ENCODE measurements at regions not wholly inside any gene's neighbourhood (a gene's known extent, or its start where the extent isn't known, plus 50 kb on each side); places are given as distances from the start of the nearest gene placed in this dataset.
"Not testable (repeated sequence)": the region's sequence is repeated elsewhere in the genome, so short reads cannot be mapped to it uniquely, and the experiment has no call there.

DNA sequence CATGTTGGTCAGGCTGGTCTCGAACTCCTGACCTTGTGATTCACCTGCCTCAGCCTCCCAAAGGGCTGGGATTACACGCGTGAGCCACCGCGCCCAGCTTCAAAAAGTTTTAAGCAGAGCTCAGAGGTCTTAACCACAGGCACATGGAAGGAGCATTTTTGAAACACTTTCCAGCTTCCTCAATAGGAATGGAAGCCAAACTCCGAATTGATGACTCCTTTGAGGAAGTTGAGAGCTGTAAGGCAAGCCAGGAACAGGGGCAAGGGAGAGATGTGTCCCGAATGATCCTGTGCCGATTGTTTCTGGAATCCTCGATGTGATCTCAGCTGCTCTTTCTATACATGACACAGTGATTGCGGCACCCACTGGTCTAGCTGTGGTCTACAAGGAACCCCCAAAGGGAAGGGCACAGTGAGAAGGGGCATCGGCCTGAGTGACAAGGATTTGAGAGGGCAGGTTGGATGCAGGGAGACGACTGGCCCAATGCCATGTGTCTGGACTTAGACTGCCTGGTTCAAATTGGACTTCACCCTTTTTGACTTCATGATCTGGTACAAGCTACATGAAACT lies 116.2 kb downstream of the ADRA2C start:
- DNase-seq, result not testable (repeated sequence)

DNA sequence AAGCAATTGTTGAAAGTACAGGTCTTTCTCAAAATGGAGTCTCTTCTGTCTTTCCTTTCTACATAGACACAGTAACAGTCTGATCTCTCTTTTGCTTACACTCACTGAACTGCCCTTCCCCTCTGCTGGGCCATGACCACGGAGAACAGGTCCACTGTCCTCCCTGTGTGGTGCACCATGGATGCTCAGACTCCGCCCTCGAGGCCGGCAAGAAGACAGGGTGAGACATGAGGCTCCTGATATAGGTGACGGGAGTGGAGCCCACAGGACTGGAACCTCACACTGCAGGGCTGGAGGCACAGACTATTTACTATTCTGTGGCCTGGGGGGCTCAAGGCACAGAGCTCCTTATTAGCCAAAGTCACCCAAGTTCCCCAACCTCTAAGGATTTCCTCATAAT lies 118.1 kb downstream of the ADRA2C start:
- not testable (repeated sequence) for DNase-seq

DNA sequence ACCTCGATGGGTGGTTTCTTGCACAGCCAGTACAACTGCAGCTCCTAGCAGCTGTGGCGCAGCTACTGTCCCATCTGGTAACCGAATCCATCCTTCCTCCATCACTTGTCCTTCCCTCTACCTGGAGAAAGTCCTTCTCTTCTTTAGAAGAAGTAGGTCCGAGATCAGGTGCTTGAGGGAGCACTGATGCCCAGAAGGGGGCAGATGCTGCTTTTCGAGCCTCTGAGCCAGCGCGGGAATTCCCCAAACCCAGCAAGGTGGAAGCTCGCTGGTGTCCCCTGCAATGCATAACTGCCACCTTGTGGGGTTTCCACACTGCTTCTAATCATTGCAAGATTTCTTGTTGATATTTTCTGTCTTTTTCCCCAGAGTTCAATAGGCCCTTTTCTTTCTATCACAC lies 127.4 kb downstream of the ADRA2C start:
- not testable (repeated sequence) for DNase-seq

DNA sequence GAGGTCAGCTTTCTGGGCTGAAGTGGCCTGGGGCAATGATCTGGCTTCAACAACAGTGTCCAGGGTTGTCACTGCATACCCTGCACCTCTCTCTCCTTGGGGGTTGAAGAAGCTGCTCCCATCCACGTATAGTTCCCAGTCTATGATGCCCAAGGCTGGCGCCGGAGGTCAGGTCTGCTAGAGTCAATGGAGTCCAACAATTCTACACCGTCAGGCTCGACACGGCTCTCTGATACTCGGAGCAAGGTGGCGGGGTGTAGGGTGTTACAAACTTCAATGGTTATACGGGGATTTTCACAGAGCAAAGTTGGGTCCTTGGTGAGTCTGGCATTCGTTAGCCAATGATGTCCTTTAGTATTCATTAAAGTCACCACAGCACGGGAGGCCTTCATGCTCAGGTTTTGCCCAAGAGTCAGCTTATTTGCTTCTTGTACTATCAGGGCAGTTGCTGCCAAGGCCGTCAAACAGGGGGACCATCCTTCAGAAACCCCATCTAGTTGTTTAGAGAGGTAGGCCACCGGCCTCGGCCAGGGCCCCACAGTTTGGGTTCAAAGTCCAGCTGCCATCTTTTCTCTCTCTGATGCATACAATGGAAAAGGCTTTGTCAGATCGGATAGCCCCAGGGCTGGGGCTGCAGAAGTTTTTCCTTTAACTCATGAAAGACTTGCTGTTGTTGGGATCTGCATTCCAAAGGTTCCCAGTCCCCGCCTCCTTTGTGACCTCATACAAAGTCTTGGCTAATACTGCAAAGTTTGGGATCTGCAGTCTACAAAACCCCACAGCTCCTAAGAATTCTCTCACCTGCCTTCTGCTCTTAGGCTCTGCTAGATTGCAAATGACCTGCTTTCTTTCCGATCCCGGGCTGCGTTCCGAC lies 128.1 kb downstream of the ADRA2C start:
- DNase-seq, result not testable (repeated sequence)

DNA sequence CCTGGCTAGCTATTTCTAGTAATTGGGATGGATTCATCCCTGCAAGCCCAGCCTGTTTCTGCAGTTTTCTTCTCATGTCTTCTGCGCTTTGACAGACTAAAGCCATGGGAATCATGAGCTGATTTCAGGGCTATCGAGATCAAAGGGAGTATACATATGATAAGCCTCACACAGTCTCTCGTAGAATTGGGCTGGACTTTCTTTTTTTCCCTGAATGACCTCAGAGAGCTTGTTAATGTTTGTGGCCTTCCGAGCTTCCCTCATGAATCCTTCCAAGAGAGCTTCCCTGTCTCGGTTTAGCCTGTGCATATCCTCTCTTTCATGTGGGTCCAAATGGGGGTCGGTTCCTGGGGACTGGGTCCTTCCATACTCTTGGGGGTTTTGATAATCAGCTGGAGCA lies 130.3 kb downstream of the ADRA2C start:
- DNase-seq, result no peak

DNA sequence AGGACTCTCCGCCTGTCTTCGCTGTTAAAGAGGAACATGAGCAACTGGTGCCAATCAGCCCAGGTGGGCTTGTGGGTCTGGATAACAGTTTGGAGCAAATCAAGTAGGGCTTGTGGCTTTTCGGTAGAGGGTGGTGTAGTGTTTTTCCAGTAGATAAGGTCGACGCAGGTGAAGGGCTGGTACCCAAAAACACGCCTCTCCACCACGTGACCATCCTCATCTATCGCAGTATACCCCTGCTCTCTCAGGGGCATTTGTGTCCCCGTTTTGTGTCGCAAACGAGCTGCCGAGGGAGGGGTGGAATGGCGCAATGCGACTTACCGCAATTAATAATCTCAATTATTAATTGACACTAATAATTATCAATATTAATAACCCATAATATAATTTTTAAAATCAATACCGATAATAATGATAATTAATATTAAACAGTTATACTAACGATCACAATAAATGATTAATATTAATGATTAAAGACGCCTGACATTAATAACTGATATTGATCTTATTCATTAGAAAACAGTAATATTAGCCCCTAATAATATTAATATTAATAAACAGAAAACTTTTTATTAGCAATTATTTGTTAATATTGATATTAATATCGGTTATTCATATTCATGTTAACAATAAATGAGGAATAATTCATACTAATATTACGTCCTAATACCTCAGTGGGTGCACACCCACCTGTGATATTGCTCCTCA lies 130.8 kb downstream of the ADRA2C start:
- not testable (repeated sequence) for DNase-seq

DNA sequence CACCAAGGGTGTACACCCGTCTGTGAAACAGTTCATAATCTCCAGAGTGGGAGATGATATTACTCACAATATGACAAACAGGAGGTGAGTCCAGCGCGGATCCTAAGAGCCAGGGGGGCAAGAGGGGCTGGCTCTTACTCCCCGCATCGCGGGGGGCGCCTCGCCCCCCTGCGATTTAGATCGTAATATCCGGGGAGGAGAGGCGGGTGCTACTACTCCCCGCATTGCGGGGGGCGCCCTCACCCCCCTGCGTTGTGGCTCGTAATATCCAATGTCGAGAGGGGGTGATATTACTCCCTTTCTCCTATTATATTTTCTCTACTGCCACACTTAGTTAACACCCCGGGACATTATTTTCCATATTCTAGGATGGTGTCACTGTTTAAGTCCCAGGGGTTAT lies 131.9 kb downstream of the ADRA2C start:
- DNase-seq, result no peak

DNA sequence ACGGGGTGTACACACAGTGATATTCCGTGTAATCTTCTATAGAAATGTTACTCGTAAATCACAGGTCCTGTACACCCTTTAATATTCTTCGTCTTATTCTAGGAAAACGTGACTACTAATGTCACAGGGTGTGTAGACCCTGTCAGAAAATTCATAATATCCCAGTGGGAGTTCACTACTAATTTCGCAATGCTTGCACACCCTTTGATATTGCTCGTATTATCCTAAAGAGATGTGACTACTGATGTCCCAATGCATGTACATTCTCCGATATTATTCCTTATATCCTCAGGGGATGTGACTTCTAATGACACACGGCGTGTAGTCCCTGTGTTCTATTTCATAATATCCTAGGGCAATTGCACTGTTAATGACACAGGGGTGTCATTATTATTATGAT lies 132.7 kb downstream of the ADRA2C start:
- DNase-seq, result not testable (repeated sequence)

DNA sequence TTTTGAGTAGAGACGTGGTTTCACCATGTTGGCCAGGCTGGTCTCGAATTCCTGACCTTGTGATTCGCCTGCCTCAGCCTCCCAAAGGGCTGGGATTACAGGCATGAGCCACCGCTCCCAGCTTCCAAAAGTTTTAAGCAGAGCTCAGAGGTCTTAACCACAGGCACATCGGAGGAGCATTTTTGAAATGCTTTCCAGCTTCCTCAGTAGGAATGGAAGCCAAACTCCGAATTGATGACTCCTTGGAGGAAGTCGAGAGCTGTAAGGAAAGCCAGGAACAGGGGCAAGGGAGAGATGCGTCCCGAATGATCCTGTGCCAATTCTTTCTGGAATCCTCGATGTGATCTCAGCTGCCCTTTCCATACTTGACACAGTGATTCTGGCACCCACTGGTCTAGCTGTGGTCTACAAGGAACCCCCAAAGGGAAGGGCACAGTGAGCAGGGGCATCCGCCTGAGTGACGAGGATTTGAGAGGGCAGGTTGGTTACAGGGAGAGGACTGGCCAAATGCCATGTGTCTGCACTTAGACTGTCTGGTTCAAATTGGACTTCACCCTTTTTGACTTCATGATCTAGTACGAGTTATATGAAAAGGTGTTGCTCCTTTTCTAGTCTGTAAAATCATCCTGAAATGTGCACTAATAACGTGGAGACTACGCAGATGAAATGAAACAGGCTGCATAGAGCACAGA lies 138.2 kb downstream of the ADRA2C start:
- not testable (repeated sequence) for DNase-seq

DNA sequence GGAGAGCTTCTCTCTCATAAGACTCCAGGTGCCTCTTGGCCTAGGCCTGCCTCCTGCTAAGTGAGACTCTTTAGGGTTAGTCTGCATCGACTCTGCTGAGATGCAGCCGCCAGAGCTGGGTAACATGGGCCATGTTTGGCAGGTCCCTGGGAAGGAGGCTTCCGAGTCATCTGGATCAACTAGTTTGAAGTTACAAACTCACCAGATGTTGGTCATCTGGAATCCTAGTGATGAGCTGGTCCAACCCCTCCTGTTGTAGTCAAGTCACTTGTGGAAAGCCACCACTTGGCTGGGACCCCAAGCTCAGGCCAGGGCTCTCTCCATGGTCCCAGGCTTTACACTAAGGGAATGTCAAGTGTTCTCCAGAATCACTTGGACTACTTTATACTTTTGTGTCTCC lies 143.4 kb downstream of the ADRA2C start:
- not testable (repeated sequence) for DNase-seq

DNA sequence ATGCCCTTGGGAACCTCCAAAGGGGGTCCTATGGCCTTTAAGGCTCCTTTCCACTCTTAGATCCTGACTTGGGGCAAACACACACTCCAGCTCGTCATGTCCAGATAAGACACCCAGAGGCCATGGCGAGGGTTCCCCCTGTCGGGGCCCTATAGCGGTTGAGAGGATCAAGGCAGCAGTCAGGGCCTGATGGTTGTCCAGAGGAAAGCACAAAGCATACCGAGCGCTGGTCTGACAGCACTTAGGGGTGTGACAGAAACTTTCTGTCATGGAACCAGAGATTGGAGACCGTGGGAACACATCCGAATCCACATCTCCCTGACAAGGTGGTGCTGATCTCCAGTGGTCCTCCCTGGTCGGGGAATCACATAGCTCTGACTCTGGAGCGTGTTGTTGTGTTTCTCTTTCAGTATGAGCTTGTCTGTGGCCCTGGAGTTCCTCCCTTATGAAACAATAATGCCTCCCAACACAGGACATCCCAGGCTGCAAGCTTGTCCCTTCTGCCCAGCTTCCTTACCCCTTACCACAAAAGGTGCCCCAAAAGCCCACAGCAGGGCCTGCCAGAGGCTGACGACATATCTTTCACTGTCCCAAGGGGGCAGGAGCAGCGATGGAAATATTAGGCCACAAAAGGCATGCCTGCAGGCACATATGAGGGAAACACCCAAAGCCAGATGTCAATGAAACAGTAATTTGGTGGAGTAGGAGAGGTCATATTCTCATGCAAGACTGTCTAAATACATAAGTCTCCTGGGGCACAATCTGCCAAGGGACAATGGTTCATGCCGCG lies 144.2 kb downstream of the ADRA2C start:
- not testable (repeated sequence) for DNase-seq

DNA sequence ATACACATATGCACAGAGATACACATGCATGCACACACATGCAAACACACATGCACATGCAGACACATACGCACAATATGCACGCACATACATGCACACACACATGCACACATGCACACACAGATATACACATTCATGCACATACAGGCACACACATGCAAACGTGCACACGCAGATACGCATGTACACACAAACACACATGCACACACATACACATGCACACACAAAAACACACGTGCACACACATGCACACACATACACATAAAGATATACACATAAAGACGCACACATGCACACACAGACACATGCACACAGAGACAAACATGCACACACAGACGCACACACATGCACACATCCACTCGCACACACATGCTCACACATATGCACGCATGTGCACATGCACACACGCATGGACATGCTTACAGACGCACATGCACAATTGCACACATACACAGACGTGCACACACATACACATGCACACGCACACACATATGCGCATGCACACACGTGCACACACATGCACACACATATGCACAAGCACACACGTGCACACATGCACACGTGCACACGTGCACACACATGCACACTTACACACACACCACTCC lies 145.2 kb downstream of the ADRA2C start:
- DNase-seq, result no peak

DNA sequence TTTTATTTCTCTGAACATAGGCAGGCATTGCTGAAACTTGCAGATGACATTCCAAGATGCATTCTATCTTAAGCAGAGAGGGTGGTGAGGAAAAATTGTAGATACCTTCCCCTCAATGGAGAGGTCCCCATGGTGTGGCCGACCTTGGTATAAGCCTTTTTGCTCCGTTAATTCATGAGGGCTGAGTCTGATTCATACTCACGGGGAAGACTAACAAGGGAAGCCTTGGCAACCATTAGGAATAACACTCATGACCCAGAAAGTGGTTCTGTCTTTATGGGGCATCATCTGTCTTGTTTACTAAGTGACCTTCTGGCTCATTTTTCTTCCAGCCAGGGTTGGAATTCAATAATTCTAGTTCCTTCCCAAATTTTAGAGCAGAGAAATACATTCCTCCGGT lies 148.3 kb downstream of the ADRA2C start:
- DNase-seq, result not testable (repeated sequence)

DNA sequence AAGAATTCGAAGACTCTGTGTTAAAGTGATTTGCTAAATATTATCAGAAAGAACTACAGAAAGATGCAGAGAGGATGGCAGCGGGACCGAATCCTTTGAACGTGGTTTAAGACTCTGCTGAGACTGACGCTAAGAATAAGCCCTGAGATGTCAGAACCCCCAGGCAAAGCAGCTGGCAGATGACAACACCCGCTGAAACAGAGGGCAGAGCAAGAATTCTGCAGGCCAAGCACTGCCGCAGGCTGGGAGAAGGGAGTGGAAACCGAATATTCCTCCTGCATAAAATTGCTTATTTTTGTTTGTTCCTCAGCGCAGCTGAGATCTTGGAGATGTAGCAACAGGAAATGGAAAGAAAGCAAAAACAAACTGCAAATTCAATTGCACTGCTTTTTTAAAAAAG lies 153.3 kb downstream of the ADRA2C start:
- DNase-seq, result not testable (repeated sequence)

DNA sequence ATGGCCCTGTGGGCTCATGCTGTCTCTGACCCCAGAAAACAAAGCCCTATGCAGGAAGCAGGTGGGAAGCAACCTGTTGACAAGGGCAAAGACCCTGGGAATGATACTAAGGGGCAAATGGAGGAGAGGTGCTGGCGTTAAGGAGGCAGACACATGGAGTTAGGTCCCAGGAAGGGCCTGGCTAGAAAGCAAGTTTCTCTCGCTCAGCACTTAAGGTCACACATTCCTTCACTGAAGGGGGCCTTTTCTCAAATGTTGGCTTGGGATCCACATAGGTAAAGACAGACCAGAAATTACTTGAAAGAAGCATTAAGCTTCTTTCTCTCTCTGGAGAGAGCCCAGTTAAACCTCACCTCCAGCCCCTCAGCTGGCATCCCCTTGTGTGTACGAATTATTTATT lies 155.7 kb downstream of the ADRA2C start:
- DNase-seq, result not testable (repeated sequence)

DNA sequence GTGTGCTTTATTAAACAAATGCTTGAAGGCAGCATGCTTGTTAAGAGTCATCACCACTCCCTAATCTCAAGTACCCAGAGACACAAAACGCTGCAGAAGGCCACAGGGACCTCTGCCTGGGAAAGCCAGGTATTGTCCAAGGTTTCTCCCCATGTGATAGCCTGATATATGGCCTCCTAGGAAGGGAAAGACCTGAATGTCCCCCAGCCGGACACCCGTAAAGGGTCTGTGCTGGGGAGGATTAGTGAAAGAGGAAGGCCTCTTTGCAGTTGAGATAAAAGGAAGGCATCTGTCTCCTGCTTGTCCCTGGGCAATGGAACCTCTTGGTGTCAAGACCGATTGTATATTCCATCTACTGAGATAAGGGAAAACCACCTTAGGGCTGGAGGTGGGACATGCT lies 159.7 kb downstream of the ADRA2C start:
- DNase-seq, result not testable (repeated sequence)

DNA sequence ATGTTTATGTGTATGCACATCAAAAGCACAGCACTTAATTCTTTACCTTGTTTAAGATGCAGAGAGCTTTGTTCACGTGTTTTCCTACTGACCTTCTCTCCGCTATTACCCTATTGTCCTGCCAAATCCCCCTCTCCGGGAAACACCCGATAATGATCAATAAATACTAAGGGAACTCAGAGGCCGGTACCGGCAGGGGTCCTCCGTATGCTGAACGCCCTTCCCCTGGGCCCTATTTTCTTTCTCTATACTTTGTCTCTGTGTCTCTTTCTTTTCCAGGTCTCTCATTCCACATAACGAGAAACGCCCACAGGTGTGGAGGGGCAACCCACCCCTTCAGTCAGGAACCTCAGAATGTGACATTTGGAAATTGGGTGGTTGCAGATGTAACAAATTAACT lies 160.1 kb downstream of the ADRA2C start:
- not testable (repeated sequence) for DNase-seq

DNA sequence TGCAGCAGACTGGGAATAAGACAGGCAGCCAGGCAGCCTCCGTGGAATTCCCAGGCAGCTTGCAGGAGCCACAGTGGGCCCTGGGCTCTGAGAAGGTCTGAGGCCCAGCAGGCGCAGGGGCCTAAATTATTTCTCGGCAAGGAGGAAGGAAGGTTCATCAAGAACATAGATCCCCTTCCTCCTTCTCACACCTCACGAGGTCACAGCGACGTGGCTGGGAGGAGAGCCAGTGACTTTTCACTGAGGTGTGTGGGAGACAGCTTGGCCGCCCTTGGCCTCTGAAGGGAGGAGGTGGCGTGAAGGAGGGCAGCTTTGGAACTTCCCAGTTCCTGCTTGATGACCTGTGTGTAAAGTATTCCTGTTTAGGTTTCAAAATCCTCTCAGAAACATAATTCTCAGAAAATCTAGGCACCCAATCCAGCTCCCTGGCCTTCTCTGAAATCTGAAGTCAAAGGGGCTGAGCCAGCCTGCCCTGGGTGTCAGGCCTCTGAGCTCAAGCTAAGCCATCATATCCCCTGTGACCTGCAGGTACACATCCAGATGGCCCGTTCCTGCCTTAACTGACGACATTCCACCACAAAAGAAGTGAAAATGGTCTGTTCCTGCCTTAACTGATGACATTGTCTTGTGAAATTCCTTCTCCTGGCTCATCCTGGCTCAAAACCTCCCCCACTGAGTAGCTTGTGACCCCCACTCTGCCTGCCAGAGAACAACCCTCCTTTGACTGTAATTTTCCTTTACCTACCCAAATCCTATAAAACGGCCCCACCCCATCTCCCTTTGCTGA lies 161.0 kb downstream of the ADRA2C start:
- not testable (repeated sequence) for DNase-seq

DNA sequence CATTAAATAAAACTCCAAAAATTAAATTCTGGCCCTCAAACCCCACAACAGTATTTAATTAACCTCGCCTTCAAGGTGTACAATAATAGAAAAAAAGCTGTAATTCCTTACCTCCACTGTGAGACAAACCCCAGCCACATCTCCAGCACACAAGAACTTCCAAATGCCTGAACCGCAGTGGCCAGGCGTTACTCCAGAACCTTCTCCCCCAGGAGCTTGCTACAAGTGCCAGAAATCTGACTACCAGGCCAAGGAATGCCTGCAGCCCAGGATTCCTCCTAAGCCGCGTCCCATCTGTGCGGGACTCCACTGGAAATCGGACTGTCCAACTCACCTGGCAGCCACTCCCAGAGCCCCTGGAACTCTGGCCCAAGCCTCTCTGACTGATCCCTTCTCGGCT lies 163.2 kb downstream of the ADRA2C start:
- DNase-seq, result not testable (repeated sequence)

DNA sequence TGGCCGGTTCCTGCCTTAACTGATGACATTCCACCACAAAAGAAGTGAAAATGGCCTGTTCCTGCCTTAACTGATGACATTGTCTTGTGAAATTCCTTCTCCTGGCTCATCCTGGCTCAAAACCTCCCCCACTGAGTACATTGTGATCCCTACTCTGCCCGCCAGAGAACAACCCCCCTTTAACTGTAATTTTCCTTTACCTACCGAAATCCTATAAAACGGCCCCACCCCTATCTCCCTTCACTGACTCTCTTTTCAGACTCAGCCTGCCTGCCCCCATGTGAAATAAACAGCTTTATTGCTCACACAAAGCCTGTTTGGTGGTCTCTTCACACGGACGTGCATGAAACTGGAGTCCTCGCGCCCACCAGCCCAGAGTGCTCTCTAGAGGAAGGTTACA lies 166.5 kb downstream of the ADRA2C start:
- not testable (repeated sequence) for DNase-seq

DNA sequence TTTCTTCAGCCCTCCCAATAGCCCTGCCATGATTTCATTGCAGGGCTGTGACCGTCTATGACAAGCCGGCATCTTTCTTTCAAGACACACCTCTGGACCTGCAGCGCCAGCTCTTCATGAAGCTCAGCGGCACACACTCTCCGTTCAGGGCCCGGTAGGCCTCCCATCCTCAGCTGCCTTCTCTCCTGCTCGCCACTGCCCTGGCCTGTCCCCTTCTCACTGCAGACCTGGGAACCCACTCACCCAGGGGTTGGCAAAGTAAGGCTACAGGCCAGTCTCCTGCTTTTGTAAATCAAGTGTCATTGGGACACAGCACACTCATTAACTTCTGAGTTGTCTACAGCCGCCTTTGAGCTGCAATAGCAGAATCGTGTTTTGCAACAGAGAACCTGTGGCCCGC lies 169.2 kb downstream of the ADRA2C start:
- DNase-seq, result not testable (repeated sequence)

Data from Kasumi-1 (cell line).